IMR-90 (cell line): ENCODE measurements at regions not wholly inside any gene's neighbourhood (a gene's known extent, or its start where the extent isn't known, plus 50 kb on each side); places are given as distances from the start of the nearest gene placed in this dataset.

Experiments
- ATAC-seq: fragments of 200-7000 bp; cut with Tn5 transposase; 2 replicates; pipeline ENCODE4 v1.9.1; 2020; ENCODE audit warnings: low read depth, mild to moderate bottlenecking, moderate library complexity
- BruUV-seq: library from RNA; stranded (reverse); fragments of 400-500 nt; replicated peaks from 2 replicates; lab custom pipeline; 2021; lab: Mats Ljungman, UMichigan
- CTCF ChIA-PET: fragments of 300-600 bp; formaldehyde crosslinking; extraction: SDS; loops from one replicate; lab custom pipeline; 2021; ENCODE audit warnings: antibody characterized with exemption; lab: Yijun Ruan, JAX
- POLR2A ChIA-PET: fragments of 300-600 bp; sonication (Branson Sonifier 250); formaldehyde crosslinking; loops from one replicate; lab custom pipeline; 2022; ENCODE audit warnings: antibody characterized with exemption; ENCODE audit not compliant: unreplicated experiment; lab: Charles Lee
- DNase-seq: peaks from one replicate; pipeline ENCODE4 v3.0.0; 2013
- H2AFZ ChIP-seq: replicated peaks from 2 replicates; pipeline ENCODE3; 2013; ENCODE audit warnings: low read length, mild to moderate bottlenecking; ENCODE audit not compliant: poor library complexity
- H2AK5ac ChIP-seq: 2 replicates; pipeline ENCODE4 v1.6.1; 2013; ENCODE audit warnings: low read depth, low read length, inconsistent platforms
- H2AK9ac ChIP-seq: replicated peaks from 2 replicates; pipeline ENCODE3; 2013; ENCODE audit warnings: mild to moderate bottlenecking, low read depth, low read length, moderate library complexity; ENCODE audit not compliant: poor library complexity
- H2BK120ac ChIP-seq: 2 replicates; pipeline ENCODE4 v1.6.1; 2013; ENCODE audit warnings: low read depth, low read length, inconsistent platforms
- H2BK15ac ChIP-seq: 3 replicates; pipeline ENCODE4 v1.6.1; 2013; ENCODE audit warnings: low read depth, low read length, inconsistent platforms
- H2BK20ac ChIP-seq: 2 replicates; pipeline ENCODE4 v1.6.1; 2013; ENCODE audit warnings: low read depth, mild to moderate bottlenecking, inconsistent platforms, low read length, moderate library complexity
- H2BK5ac ChIP-seq: 2 replicates; pipeline ENCODE4 v1.6.1; 2013; ENCODE audit warnings: mild to moderate bottlenecking, low read depth, low read length, inconsistent platforms; ENCODE audit not compliant: poor library complexity, severe bottlenecking
- H3K14ac ChIP-seq: replicated peaks from 2 replicates; pipeline ENCODE4 v1.6.1; 2013; ENCODE audit warnings: low read depth, low read length, inconsistent platforms
- H3K18ac ChIP-seq: 2 replicates; pipeline ENCODE4 v1.6.1; 2013; ENCODE audit warnings: low read depth, low read length, control low read depth
- H3K23ac ChIP-seq: 2 replicates; pipeline ENCODE4 v1.6.1; 2013; ENCODE audit warnings: low read depth, low read length, inconsistent platforms
- H3K27ac ChIP-seq: 2 replicates; pipeline ENCODE4 v1.5.1; 2013; ENCODE audit warnings: mild to moderate bottlenecking, control low read depth, low read length; ENCODE audit not compliant: insufficient read depth
- H3K27me3 ChIP-seq: 2 replicates; pipeline ENCODE4 v1.6.1; 2013; ENCODE audit warnings: low read length; ENCODE audit not compliant: control insufficient read depth, insufficient read depth
- H3K36me3 ChIP-seq: 2 replicates; pipeline ENCODE4 v1.6.1; 2013; ENCODE audit warnings: low read length, mixed read lengths; ENCODE audit not compliant: control insufficient read depth, insufficient read depth
- H3K4ac ChIP-seq: 2 replicates; pipeline ENCODE4 v1.6.1; 2013; ENCODE audit warnings: low read depth, low read length, inconsistent platforms
- H3K4me1 ChIP-seq: 2 replicates; pipeline ENCODE4 v1.6.1; 2013; ENCODE audit warnings: low read length, mixed read lengths; ENCODE audit not compliant: control insufficient read depth, insufficient read depth
- H3K4me2 ChIP-seq: 2 replicates; pipeline ENCODE4 v1.6.1; 2013; ENCODE audit warnings: low read depth, mild to moderate bottlenecking, control low read depth, low read length, moderate library complexity
- H3K4me3 ChIP-seq: 2 replicates; pipeline ENCODE4 v1.5.1; 2013; ENCODE audit warnings: low read depth, mild to moderate bottlenecking, control low read depth, low read length, moderate library complexity; ENCODE audit not compliant: insufficient read depth
- H3K56ac ChIP-seq: 2 replicates; pipeline ENCODE4 v1.6.1; 2013; ENCODE audit warnings: low read length, inconsistent platforms; ENCODE audit not compliant: insufficient read depth; ENCODE audit errors: extremely low read depth
- H3K79me1 ChIP-seq, 2 experiments: 2 replicates each; pipeline ENCODE4 v1.6.1; 2013; ENCODE audit warnings: low read length in 2 of 2, inconsistent platforms in 1 of 2, low read depth in 1 of 2
- H3K9ac ChIP-seq: 2 replicates; pipeline ENCODE4 v1.6.1; 2013; ENCODE audit warnings: low read depth, low read length, control low read depth
- H3K9me1 ChIP-seq: 2 replicates; pipeline ENCODE4 v1.6.1; 2013; ENCODE audit warnings: low read length, inconsistent platforms; ENCODE audit not compliant: insufficient read depth
- H3K9me3 ChIP-seq: 2 replicates; pipeline ENCODE4 v1.6.1; 2013; ENCODE audit warnings: low read length; ENCODE audit not compliant: control insufficient read depth, insufficient read depth
- H4K20me1 ChIP-seq: 2 replicates; pipeline ENCODE4 v1.6.1; 2013; ENCODE audit warnings: low read length, inconsistent platforms; ENCODE audit not compliant: insufficient read depth
- H4K5ac ChIP-seq: 2 replicates; pipeline ENCODE4 v1.6.1; 2013; ENCODE audit warnings: mild to moderate bottlenecking, low read depth, low read length, control low read depth
- H4K8ac ChIP-seq, 2 experiments: 2 replicates each; pipeline ENCODE4 v1.6.1; 2013; ENCODE audit warnings: low read depth in 2 of 2, low read length in 2 of 2, control low read depth in 1 of 2, inconsistent platforms in 1 of 2
- H4K91ac ChIP-seq: 2 replicates; pipeline ENCODE4 v1.6.1; 2013; ENCODE audit warnings: low read depth, low read length, inconsistent platforms; ENCODE audit not compliant: insufficient read depth
- BHLHE40 ChIP-seq: fragments of 150-350 bp; IDR thresholded peaks from 2 replicates; pipeline ENCODE4 v1.6.1; 2016; ENCODE audit warnings: mild to moderate bottlenecking, low read depth, low read length
- CEBPB ChIP-seq: IDR thresholded peaks from 2 replicates; pipeline ENCODE4 v1.6.1; 2012; ENCODE audit warnings: low read depth, low read length, improper control_type of control experiment
- ELK1 ChIP-seq: fragments of 150-350 bp; IDR thresholded peaks from 2 replicates; pipeline ENCODE4 v1.6.1; 2016; ENCODE audit warnings: low read depth, mild to moderate bottlenecking, low read length, moderate library complexity, borderline replicate concordance
- MAFK ChIP-seq: IDR thresholded peaks from 2 replicates; pipeline ENCODE4 v1.6.1; 2012; ENCODE audit warnings: low read depth, low read length, improper control_type of control experiment
- RFX5 ChIP-seq: IDR thresholded peaks from 2 replicates; pipeline ENCODE4 v1.8.0; 2012; ENCODE audit warnings: low read depth, mild to moderate bottlenecking, low read length, moderate library complexity
- WGBS, 2 experiments: methylation state at CpG; one replicate each; pipeline versions ENCODE4 v1.1.5 to v1.1.7; 2013; ENCODE audit warnings: missing lambda C conversion rate in 2 of 2; ENCODE audit not compliant: insufficient read length in 1 of 2; ENCODE audit errors: extremely low coverage in 2 of 2; 5-methylcytosine and 5-hydroxymethylcytosine counted together
- dilution Hi-C: fragments of 300-500 bp; cut with HindIII; formaldehyde crosslinking; loops from one replicate; pipeline ENCODE4 v1.14.3; 2018; ENCODE audit warnings: low sequenced_read_pairs; ENCODE audit not compliant: unreplicated experiment
- in situ Hi-C: fragments of 300-500 bp; cut with MboI; formaldehyde crosslinking; loops from 3 replicates; pipeline ENCODE4 v1.14.3; 2019; ENCODE audit warnings: low sequenced_read_pairs, inconsistent platforms, mixed read lengths
- intact Hi-C: fragments of 100-400 bp; cut with micrococcal nuclease; formaldehyde crosslinking; loops from 2 replicates; pipeline ENCODE4 v1.10.0; 2022
- TF ChIP-seq, protein P1 (sequence below): fragments of 150-350 bp; IDR thresholded peaks from 2 replicates; pipeline ENCODE4 v1.6.1; 2017; ENCODE audit warnings: mild to moderate bottlenecking, antibody characterized with exemption, low read length, low read depth

GRCh38 chr14:106204063-106204462 is 677.7 kb downstream of the TMEM121 start:
- Histone ChIP-seq H3K4me3 (no peak overlapping the region), H3K56ac (no peak overlapping the region), H2BK20ac (no peak overlapping the region), H3K18ac (no peak overlapping the region), H3K4me2 (no peak overlapping the region), H2AK9ac (no peak overlapping the region), H3K14ac (no peak overlapping the region), H2BK120ac (no peak overlapping the region), H3K9me3 (peaks cover 46% of the 10 kb centered on the region), H3K4ac (no peak overlapping the region), H4K5ac (no peak overlapping the region), H2AFZ (no peak overlapping the region), H3K27ac (no peak overlapping the region), H4K20me1 (no peaks in the 10 kb centered on the region), H4K91ac (no peak overlapping the region), H2AK5ac (no peak overlapping the region), H3K27me3 (no peaks in the 10 kb centered on the region), H4K8ac (no peak overlapping the region), H2BK5ac (no peak overlapping the region), H3K23ac (no peak overlapping the region), H3K4me1 (no peaks in the 10 kb centered on the region), H3K79me1 (no peaks in the 10 kb centered on the region), H3K9ac (no peak overlapping the region), H3K9me1 (no peaks in the 10 kb centered on the region), H2BK15ac (no peak overlapping the region), H3K36me3 (no peaks in the 10 kb centered on the region)
- no peak for ATAC-seq
- DNase-seq = no peak
- intact Hi-C loops = no loop called here
- CTCF ChIA-PET = no interaction called here
- BruUV-seq = no TSS peak
- dilution Hi-C loops = no loop called here
- TF ChIP-seq BHLHE40 (no peak), RFX5 (no peak), CEBPB (no peak), ELK1 (no peak), MAFK (no peak)
- TF ChIP-seq, protein P1, sequence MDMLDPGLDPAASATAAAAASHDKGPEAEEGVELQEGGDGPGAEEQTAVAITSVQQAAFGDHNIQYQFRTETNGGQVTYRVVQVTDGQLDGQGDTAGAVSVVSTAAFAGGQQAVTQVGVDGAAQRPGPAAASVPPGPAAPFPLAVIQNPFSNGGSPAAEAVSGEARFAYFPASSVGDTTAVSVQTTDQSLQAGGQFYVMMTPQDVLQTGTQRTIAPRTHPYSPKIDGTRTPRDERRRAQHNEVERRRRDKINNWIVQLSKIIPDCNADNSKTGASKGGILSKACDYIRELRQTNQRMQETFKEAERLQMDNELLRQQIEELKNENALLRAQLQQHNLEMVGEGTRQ = no peak
- POLR2A ChIA-PET = no interaction called here
- WGBS, 2 experiments = no CpG with 5 or more reads among the region's 18 CpGs
- in situ Hi-C loops = no loop called here
